ENCODE measurements at regions not wholly inside any gene's neighbourhood (a gene's known extent, or its start where the extent isn't known, plus 50 kb on each side); places are given as distances from the start of the nearest gene placed in this dataset.

DNA sequence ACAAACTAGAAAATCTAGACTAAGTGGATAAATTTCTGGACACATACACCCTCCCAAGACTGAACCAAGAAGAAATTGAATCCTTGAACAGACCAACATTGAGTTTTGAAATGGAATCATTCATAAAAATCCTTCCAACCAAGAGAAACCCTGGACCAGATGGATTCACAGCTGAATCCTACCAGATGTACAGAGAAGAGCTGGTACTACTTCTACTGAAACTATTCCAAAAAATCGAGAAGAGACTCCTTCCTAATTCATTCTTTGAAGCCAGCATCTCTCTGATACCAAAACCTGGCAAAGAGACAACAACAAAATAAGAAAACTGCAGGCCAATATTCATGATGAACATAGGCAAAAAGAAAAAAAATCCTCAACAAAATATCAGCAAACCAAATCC, 227.4 kb downstream of the RPAP3 start (continued):
- TF ChIP-seq, protein P1, sequence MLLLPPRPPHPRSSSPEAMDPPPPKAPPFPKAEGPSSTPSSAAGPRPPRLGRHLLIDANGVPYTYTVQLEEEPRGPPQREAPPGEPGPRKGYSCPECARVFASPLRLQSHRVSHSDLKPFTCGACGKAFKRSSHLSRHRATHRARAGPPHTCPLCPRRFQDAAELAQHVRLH (CRISPR knock-in tag; IDR thresholded peaks at IDR 0.05; ENCODE audit: borderline replicate concordance, low read depth), result no peak
- TF ChIP-seq ZNF326 (CRISPR knock-in tag; IDR thresholded peaks at IDR 0.05; ENCODE audit: borderline replicate concordance) (no peak), NFIB (CRISPR knock-in tag; IDR thresholded peaks at IDR 0.05; ENCODE audit: borderline replicate concordance) (no peak), ZNF546 (CRISPR knock-in tag; conservative IDR thresholded peaks at IDR 0.05) (no peak)

DNA sequence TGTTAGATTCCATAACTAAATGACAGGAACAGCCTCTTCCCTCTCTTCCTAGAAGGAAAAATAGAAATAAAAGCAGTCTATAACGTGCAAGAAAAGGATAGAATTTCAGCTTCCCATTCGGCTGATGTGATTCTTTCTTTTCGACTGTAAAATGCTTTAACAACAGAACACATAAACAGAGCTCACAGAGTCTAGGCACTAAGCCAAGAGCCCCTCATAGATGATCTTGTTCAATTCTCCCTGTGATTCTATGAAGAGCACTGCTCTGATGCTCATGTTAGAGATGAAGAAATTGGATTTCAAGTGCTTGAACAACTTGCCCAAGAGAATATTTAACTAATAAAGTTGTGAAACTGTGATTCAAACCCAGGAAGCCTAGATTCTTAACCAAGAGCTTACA, 232.7 kb downstream of the RPAP3 start:
- ChIA-PET CTCF (ENCODE audit: low intra/inter-chr PET ratio, low total read pairs) (no interaction called here), POLR2A (no interaction called here)
- intact Hi-C loops (cut with micrococcal nuclease; ENCODE audit: unreplicated experiment) (no loop called here), in situ Hi-C loops (cut with HindIII; ENCODE audit: extremely low pct_ligation_motif_present, low pct_unique_long_range_greater_than_20kb) (no loop called here)
- H3K9me3 ChIP-seq (ENCODE audit: low read length), result peaks cover 31% of the 10 kb centered on the region
- TF ChIP-seq ZKSCAN8 (CRISPR knock-in tag; IDR thresholded peaks at IDR 0.05; ENCODE audit: borderline replicate concordance), result no peak
- TF ChIP-seq HOXA3 (CRISPR knock-in tag; IDR thresholded peaks at IDR 0.05), result no peak
- TF ChIP-seq FOXK1 (CRISPR knock-in tag; IDR thresholded peaks at IDR 0.05; ENCODE audit: borderline replicate concordance, low read depth), result no peak
- no peak for TF ChIP-seq MEIS2 (CRISPR knock-in tag; IDR thresholded peaks at IDR 0.05)
- TF ChIP-seq SP140L (CRISPR knock-in tag; IDR thresholded peaks at IDR 0.05; ENCODE audit: borderline replicate concordance), result no peak
- TF ChIP-seq CENPX (CRISPR knock-in tag; IDR thresholded peaks at IDR 0.05), result no peak
- TF ChIP-seq, protein P2, sequence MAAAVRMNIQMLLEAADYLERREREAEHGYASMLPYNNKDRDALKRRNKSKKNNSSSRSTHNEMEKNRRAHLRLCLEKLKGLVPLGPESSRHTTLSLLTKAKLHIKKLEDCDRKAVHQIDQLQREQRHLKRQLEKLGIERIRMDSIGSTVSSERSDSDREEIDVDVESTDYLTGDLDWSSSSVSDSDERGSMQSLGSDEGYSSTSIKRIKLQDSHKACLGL (CRISPR knock-in tag; IDR thresholded peaks at IDR 0.05), result no peak
- TF ChIP-seq ZBTB20 (CRISPR knock-in tag; IDR thresholded peaks at IDR 0.05; ENCODE audit: borderline replicate concordance, low read depth), result no peak
- TF ChIP-seq XRCC5 (optimal IDR thresholded peaks at IDR 0.05; ENCODE audit: low read length), result no peak
- TF ChIP-seq ZNF335 (CRISPR knock-in tag; IDR thresholded peaks at IDR 0.05), result no peak
- no peak for TF ChIP-seq EED (CRISPR knock-in tag; IDR thresholded peaks at IDR 0.05)
- TF ChIP-seq ZNF510 (CRISPR knock-in tag; IDR thresholded peaks at IDR 0.05; ENCODE audit: low read depth), result no peak
- TF ChIP-seq ZNF367 (CRISPR knock-in tag; IDR thresholded peaks at IDR 0.05; ENCODE audit: borderline replicate concordance), result no peak
- TF ChIP-seq, protein P3, sequence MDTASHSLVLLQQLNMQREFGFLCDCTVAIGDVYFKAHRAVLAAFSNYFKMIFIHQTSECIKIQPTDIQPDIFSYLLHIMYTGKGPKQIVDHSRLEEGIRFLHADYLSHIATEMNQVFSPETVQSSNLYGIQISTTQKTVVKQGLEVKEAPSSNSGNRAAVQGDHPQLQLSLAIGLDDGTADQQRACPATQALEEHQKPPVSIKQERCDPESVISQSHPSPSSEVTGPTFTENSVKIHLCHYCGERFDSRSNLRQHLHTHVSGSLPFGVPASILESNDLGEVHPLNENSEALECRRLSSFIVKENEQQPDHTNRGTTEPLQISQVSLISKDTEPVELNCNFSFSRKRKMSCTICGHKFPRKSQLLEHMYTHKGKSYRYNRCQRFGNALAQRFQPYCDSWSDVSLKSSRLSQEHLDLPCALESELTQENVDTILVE (CRISPR knock-in tag; IDR thresholded peaks at IDR 0.05), result no peak
- no peak for TF ChIP-seq DMAP1 (CRISPR knock-in tag; IDR thresholded peaks at IDR 0.05)
- TF ChIP-seq ZSCAN30 (CRISPR knock-in tag; IDR thresholded peaks at IDR 0.05), result no peak
- TF ChIP-seq U2AF1 (optimal IDR thresholded peaks at IDR 0.05; ENCODE audit: low read depth, low read length), result no peak
- TF ChIP-seq MED1 (CRISPR knock-in tag; IDR thresholded peaks at IDR 0.05), result no peak
- no peak for ATAC-seq
- no peak overlapping the region for H3K4me2 ChIP-seq (ENCODE audit: low read depth, low read length)
- no peak for DNase-seq (ENCODE audit: low spot score)
- H3K36me3 ChIP-seq (replicated peaks in 1 of 2; ENCODE audit: control insufficient read depth in 1 of 2, insufficient read depth in 2 of 2, low read length in 2 of 2), result no peaks in the 10 kb centered on the region
- BruUV-seq (replicated peaks), result no TSS peak
- H4K20me1 ChIP-seq (ENCODE audit: insufficient read depth, low read length), result no peaks in the 10 kb centered on the region
- H3K4me3 ChIP-seq (replicated peaks in 1 of 3; ENCODE audit: insufficient read depth in 1 of 3, low read depth in 2 of 3, low read length in 3 of 3), result no peak overlapping the region
- no peak overlapping the region for H3K27ac ChIP-seq (ENCODE audit: extremely low read length, insufficient read depth, low read length)
- H2AFZ ChIP-seq (ENCODE audit: low read length), result no peak overlapping the region
- no peaks in the 10 kb centered on the region for H3K27me3 ChIP-seq (ENCODE audit: control insufficient read depth in 1 of 2, insufficient read depth in 2 of 2, low read length in 2 of 2)
- WGBS (ENCODE audit: low lambda C conversion rate), result 0% methylated on average over 3 of the region's 3 CpGs
- FAIRE-seq, result no peak
- H3K9ac ChIP-seq (ENCODE audit: insufficient read depth, low read depth, low read length), result no peak overlapping the region
- no peaks in the 10 kb centered on the region for H3K4me1 ChIP-seq (ENCODE audit: insufficient read depth, low read length)
- H3K79me2 ChIP-seq (ENCODE audit: insufficient read depth, low read length), result no peaks in the 10 kb centered on the region

Data from HepG2 (cell line).